Cerebellar cortex (tissue), 1 donor: ENCODE measurements at regions not wholly inside any gene's neighbourhood (a gene's known extent, or its start where the extent isn't known, plus 50 kb on each side); places are given as distances from the start of the nearest gene placed in this dataset.
A peak's percentile ranks its signal among the peaks of the same experiment; 100 is the strongest.
"Not testable (repeated sequence)": the region's sequence is repeated elsewhere in the genome, so short reads cannot be mapped to it uniquely, and the experiment has no call there.

Source experiments
- DNase-seq: peaks from one replicate; pipeline ENCODE4 v3.0.0-alpha.2; 2015; ENCODE audit warnings: low spot score

- DNase-seq = no peak
Measured at GRCh38 chr14:34093883-34094282, 143.0 kb upstream of the EGLN3 start.

DNA sequence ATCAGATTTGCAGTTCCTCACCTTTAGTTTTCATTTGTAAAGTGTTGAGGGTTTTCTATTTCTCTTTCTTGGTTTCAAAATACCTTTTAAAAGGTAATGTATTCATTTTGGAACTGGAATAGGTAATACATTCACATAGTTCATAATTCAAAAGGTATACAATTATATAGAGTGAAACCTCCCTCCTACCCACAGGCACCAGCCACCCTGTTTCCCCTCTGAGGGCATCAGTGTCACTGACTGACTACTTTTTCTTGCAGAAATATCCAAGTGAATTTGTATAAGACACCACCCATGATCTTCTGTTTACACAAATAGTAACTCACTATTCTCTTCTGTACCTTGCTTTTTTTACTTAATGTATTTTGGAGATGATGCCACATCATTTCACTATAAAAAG lies 139.6 kb upstream of the EGLN3 start:
- DNase-seq = no peak

DNA sequence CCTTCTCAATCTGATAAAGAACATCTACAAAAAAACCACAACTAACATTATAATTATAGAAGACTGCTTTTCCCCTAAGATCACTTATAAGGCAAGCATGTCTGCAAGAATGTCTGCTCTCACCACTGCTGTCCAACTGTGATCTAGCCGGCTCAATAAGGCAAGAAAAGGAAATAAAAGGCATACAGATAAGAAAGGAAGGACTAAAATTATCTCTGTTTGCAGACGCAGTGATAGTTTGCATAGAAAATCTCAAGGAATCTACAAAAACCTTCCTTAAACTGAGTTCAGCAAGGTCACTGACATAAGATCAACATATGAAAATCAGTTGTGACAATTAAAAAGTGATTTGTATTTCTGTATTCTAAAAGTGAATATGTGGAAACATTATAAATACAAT lies 138.0 kb upstream of the EGLN3 start:
- no peak for DNase-seq

DNA sequence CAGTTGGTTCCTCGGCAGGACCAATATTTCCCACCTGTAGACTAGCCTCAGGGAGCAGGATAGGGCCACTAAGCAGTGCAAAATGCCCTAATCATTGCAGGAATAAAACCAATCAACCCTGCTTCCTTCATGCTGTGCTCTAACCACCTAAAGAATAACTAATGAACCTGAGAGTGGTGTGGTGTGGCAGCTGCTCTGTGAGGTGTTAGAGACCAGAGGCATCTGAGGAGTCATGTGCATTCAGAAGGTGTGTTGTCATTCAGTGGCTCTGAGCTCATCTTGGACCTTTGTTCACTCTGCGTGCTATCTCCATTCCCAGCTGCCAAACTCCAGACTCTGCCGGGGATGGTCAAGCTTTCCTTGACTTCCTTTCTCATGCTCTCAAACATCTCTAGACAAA lies 136.7 kb upstream of the EGLN3 start:
- no peak for DNase-seq

- DNase-seq = no peak
Measured at GRCh38 chr14:34086223-34086757, 135.4 kb upstream of the EGLN3 start.

GRCh38 chr14:34085695-34086094 lies 134.8 kb upstream of the EGLN3 start:
- DNase-seq = no peak

DNA sequence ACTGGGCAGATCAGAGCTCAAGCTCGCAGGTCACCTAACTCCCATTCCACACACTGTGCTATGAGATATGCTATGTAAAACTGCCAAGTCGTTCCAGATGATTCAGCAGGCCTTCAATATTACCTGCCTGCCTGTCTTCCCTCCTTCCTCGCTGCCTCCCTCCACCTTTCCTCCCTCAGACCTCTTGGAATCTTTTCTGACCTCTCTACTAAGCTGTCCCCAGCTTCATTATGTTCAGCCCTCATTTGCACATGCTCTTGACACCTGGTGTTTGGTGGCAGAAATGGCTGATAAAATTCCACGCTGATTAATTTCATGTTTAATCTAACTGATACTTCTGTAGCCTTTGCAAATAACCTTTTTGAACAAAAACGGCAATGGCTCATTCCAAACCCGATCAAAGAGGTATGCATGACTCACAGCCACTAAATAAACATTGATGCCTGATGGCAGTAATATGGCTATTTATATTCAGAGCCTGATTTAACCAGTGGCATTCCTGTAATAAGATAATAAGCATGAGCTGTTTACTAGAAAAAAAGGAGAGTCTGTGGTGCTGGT lies 130.8 kb upstream of the EGLN3 start:
- DNase-seq = no peak

DNA sequence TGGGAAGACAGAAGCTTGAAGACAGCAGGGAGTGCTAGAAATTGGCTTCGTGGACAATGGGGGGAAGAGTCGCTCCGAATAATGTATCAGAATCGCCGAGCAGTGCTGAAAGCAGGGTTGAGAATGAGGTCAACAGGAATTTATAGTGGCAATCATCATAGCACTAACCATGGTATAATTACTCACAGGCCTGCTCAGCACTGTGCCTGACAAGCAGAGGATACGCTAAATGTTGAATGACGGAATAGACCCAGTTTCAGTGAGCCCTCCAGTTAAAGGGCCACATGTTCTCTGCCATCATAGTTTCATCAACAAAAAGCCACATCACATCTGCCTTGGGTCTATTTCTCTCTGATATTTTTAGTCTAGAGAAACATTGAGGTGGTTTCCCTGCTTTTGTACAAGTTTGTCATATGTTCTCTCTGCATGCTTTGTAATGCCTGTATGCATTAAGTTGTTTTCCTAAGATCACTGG lies 130.3 kb upstream of the EGLN3 start:
- peak; percentile 28 for DNase-seq

DNA sequence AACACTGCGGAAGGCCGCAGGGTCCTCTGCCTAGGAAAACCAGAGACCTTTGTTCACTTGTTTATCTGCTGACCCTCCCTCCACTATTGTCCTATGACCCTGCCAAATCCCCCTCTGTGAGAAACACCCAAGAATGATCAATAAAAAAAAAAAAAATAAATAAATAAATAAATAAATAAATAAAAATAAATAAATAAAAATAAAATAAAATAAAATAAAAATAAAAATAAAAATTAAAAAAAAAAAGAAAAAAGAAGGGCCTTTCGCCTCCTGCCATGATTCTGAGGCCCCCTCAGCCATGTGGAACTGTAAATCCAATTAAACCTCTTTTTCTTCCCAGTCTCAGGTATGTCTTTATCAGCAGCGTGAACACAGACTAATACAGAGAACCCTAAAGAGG lies 128.8 kb upstream of the EGLN3 start:
- not testable (repeated sequence) for DNase-seq

DNA sequence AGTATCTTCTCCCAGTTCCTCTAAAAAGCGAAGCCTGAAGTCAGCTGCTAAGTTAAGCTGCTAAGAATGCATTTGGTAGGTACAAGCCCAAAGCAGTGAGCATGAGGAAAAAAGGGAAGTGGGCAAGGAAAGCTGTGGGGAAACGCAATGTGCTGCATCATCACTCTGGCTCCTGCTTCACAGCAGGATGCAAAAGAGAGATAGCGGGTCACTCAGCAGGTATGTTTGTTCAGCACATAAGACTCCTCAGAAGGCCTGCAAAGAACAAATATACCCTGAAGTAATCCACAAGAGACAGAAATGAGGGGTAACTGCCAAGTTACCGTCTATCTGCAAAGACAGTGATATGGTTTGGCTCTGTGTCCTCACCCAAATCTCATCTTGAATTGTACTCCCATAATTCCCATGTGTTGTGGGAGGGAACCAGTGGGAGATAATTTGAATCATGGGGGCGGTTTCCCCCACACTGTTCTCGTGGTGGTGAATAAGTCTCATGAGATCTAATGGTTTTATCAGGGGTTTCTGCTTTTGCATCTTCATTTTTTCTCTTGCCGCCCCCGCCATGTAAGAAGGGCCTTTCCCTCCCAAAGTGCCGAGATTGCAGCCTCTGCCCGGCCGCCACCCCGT lies 127.4 kb upstream of the EGLN3 start:
- no peak for DNase-seq

GRCh38 chr14:34075826-34076225 lies 125.0 kb upstream of the EGLN3 start:
- DNase-seq = no peak

DNA sequence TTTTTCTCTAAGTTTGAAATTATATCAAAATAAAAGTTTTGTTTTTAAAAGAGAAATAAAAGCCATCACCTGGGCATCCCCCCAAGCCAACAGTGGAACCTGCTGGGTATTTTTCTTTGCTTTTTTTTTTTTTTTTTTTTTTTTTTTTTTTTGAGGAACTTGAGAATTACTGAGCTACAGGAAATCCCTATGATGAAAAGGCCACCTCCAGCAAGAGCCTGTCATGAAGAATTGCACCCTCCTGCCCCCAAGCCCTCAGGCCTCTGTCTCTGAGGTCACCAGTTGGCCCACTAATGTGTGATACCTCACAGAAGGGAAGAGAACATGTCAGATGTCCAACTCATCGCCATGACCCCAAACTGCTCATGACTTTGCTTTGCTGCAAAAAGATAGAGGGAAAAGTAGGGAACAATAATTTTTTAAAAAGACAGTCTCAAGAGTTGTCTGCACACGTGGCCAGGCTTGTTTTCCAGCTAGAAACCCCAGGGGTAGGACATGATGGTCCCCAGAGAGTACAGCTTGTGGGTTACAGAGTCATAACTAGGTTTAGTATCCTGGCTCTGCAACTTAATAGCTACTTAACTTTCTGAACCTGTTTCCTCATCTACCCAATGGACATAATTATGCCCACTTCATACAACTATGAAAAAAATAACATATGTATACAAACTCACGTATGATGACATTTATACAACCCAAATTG lies 124.3 kb upstream of the EGLN3 start:
- DNase-seq = no peak

DNA sequence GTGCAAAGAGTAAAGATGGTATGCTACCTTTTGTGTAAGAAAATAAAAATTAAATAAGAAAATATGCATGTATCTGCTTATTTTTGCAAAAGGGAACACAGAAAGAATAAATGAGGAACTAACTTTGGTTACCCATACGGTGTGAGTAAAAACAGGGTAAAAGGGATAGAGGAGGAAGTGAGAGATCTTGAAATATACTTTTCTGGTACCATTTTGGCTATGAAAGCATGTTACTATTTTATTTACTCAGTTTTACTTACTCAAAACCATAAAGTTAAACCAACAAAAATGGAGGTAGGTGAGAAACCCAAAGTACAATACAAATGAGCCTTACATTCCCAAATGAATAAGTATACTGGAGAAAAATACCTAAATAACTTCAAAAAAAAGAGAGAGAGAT lies 122.0 kb upstream of the EGLN3 start:
- no peak for DNase-seq

DNA sequence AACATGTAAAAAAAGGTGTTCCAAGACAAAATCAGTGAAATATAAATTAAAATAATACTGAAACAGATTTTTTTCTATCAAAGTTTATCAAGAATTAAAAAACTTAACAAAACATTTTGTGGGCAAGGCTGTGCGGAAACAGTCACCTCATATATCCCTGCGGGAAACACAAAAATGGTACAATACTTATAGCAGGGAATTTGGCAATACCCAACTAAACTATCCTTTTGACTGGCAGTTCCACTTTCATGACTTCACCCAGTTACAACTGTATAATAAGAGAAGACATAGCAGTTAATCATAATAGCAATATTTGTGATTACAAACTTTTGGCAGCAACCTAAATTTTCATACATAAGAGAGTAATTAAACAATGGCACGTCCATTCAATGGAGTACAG lies 121.5 kb upstream of the EGLN3 start:
- no peak for DNase-seq

DNA sequence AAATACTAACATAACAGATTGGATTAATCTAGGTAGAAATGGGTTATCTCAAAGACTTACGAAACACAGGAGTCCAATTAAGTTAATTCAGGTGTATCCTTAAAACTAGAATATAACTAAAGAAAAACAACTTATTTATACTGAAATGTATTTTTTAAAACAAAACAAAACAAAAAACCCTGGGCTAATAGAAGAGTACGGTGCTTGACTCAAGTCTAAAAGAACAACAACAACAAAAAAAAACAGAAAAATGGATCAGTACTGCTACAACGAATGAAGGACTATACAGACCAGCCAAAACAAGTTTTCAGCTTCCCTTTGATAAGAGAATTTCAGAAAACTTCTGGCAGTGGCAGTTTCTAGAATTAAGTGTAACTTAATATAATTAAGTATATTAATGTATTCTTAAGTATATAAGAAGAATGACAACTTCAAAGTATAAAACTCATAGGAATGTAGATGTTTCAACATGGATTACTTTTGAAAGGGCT lies 120.1 kb upstream of the EGLN3 start:
- no peak for DNase-seq

DNA sequence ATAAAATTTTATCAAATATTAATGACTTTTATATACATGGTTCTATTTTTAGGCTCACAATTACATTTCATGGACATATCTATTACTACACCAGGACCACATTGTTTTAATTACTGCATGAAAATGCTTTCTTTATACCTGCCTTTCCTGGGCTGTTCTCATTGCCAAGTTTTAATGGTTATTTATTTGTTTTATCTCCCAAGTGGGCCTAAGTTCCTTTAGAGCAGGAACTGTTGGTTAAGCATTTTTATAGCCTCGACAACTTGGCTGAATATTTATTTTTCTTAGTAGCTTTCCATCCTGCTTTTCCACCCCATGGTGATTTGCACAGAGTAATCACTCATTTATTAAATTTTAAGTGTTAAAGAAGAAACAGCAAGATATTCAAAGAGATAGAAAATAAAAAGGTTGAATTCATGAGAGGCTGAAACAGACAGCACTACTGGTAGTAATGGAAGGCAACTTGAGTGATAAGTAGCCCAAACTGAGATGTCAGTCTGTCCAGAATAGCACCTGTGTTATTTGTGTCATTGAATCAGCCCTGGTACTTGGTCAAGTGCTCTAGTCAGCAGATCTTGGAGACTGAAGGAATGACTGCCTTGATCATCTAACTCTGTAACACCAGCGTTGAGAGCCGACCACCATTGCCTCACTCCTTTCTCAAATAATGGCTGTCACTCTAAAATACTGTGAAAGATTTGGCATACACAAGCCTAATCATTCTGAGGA lies 119.1 kb upstream of the EGLN3 start:
- no peak for DNase-seq

- no peak for DNase-seq
Measured at GRCh38 chr14:34067587-34067986, 116.7 kb upstream of the EGLN3 start.

- DNase-seq = no peak
Measured at GRCh38 chr14:34065690-34066391, 115.0 kb upstream of the EGLN3 start.

GRCh38 chr14:34065236-34065635 lies 114.4 kb upstream of the EGLN3 start:
- no peak for DNase-seq

DNA sequence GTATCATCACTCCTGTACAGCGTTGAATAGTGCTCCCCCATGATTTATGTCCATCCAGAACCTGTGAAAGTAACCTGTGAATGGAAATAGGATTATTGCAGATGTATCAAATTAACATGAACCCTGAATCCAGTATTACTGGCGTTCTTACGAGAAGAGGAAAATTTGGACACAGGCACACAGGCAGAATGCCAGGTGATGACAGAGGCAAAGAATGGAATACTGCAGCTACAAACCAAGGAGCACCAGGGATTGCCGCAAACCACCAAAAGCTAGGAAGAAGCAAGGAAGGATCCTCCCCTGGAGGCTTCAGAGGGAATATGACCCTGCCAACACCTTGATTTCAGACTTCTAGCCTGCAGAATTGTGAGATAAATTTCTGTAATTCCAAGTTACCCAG lies 113.5 kb upstream of the EGLN3 start:
- no peak for DNase-seq

GRCh38 chr14:34063470-34064164 lies 112.7 kb upstream of the EGLN3 start:
- DNase-seq = no peak
